Activated naive CD8-positive, alpha-beta T cell treated with anti-CD3 and anti-CD28 coated beads for 36 hours (primary cell): ENCODE measurements at regions not wholly inside any gene's neighbourhood (a gene's known extent, or its start where the extent isn't known, plus 50 kb on each side); places are given as distances from the start of the nearest gene placed in this dataset.

Experiments used
- DNase-seq: peaks from one replicate; pipeline ENCODE4 v3.0.0; 2021
- H3K27ac Mint-ChIP-seq: one replicate; pipeline ENCODE4 v1.8.0; 2022; ENCODE audit warnings: mild to moderate bottlenecking, moderate library complexity, mixed read lengths
- H3K27me3 Mint-ChIP-seq: one replicate; pipeline ENCODE4 v1.8.0; 2022; ENCODE audit warnings: mild to moderate bottlenecking, mixed read lengths
- H3K36me3 Mint-ChIP-seq: one replicate; pipeline ENCODE4 v1.8.0; 2021; ENCODE audit warnings: mild to moderate bottlenecking, mixed read lengths
- H3K4me1 Mint-ChIP-seq: one replicate; pipeline ENCODE4 v1.8.0; 2021; ENCODE audit warnings: mixed read lengths
- H3K4me3 Mint-ChIP-seq: one replicate; pipeline ENCODE4 v1.8.0; 2022; ENCODE audit warnings: mild to moderate bottlenecking, moderate library complexity, mixed read lengths
- H3K9me3 Mint-ChIP-seq: one replicate; pipeline ENCODE4 v1.8.0; 2022; ENCODE audit warnings: mixed read lengths

DNA sequence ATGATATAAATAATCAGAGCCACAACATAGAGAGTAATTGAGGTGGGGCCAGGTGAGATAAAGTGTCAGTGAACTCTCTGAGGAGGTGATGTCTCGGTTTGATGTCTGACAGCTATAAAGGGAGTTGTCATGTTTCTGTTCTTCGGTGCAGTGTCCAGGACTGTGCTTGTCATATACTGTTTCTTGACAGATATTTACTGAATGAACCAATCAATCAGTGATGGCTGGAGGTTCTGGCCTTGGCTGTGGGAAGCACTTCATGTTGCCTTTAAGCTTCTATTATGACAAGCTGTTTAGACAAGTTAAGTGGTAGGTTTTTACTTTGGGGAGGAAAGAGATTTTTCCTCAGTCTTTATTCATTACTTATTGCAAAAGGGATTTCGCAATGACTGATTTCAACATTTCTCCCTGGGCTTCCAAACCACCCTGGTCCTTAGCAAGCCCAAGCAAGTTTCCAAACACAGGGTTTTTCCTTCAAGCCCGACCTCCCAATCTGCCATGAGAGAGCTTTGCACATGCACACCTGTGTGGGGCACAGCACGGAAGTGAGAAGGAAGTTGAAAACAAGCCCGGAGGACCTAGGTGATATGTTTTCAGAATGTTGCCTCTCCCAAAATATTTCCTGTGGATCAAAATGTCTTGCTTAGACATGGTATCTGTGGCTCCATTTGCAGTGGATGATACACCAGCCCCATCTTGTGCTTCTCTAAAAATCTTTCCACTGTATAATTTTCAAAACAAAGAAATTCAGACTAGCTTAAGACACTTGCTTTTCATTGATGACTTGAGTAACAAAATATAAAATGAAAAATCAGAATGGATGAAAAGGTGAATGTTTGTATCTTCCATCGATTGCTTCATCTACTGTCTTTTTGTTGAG is 567.3 kb upstream of the BTBD3 start:
- Mint-ChIP-seq H3K4me1 (no peaks in the 10 kb centered on the region), H3K27ac (no peak overlapping the region), H3K4me3 (no peak overlapping the region), H3K9me3 (no peaks in the 10 kb centered on the region), H3K36me3 (no peaks in the 10 kb centered on the region), H3K27me3 (no peaks in the 10 kb centered on the region)
- DNase-seq, result no peak

DNA sequence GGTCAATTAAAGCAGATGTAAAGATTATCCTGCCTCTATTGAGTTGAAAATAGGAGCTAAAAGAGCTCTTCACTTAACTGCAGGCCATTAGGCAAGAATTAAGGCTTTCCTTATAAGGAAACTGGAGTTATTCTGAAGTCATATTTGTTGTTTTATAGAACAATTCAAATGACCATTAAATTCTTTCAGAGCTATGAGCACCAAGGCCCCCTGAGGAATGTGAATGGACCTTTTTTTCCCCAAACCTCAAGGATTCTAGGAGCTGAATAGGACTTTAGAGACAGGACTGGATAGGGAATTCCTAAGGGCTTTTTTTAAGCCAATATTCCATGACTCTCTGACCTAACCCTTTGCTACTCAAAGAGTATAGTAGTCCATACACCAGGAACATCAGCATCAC is 565.7 kb upstream of the BTBD3 start:
- DNase-seq, result no peak
- H3K36me3 Mint-ChIP-seq, result no peaks in the 10 kb centered on the region
- no peaks in the 10 kb centered on the region for H3K4me1 Mint-ChIP-seq
- H3K4me3 Mint-ChIP-seq, result no peak overlapping the region
- no peaks in the 10 kb centered on the region for H3K9me3 Mint-ChIP-seq
- H3K27me3 Mint-ChIP-seq, result no peaks in the 10 kb centered on the region
- no peak overlapping the region for H3K27ac Mint-ChIP-seq

DNA sequence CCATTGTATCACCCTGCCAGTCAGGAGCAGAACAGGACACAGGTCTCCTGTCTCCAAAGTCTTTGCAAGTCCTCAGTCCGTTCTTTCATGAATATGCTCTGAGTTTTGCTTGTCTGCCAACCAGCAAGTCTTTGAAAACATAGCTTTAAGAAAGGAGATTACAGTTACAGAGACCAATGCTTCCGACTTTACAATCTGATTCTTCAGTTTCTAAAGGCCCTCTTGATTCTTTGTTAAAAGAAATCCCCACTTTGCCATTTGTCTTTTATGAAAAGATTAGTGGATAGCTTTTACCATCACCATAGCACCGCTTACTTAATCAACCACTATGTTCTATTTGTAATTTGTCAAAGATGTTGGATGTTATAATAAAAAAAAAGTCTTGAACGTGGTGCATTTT is 562.8 kb upstream of the BTBD3 start:
- no peaks in the 10 kb centered on the region for H3K27me3 Mint-ChIP-seq
- no peaks in the 10 kb centered on the region for H3K36me3 Mint-ChIP-seq
- no peak overlapping the region for H3K27ac Mint-ChIP-seq
- H3K4me3 Mint-ChIP-seq, result no peak overlapping the region
- H3K4me1 Mint-ChIP-seq, result no peaks in the 10 kb centered on the region
- no peaks in the 10 kb centered on the region for H3K9me3 Mint-ChIP-seq
- no peak for DNase-seq

DNA sequence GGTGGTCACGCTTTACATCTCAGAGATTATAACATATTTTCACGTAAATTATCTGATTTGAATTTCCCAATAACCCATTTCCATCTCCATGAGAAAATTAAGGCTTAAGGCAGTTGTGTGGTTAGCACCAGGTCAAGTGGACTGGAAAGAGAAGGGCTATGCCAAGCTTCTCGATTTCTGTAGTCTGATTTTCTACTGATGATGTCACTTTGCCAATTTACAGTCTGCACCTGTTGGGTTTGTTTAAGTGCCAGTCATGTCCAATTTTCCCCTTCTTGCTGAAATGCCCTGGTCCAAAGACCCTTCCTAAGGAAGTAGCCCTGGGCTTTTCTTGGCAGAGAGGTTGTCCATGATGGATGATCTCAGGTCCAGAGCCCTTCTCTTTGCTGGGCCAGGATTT is 562.3 kb upstream of the BTBD3 start:
- DNase-seq, result no peak
- no peaks in the 10 kb centered on the region for H3K4me1 Mint-ChIP-seq

GRCh38 chr20:11356061-11356460 is 561.6 kb upstream of the BTBD3 start:
- Mint-ChIP-seq H3K9me3 (no peaks in the 10 kb centered on the region), H3K36me3 (no peaks in the 10 kb centered on the region), H3K27ac (no peak overlapping the region), H3K4me1 (no peaks in the 10 kb centered on the region), H3K27me3 (no peaks in the 10 kb centered on the region), H3K4me3 (no peak overlapping the region)
- DNase-seq, result no peak

More for the DNA sequence above, 562.3 kb upstream of the BTBD3 start:
- Mint-ChIP-seq H3K4me3 (no peak overlapping the region), H3K27me3 (no peaks in the 10 kb centered on the region), H3K36me3 (no peaks in the 10 kb centered on the region), H3K27ac (no peak overlapping the region), H3K9me3 (no peaks in the 10 kb centered on the region)

DNA sequence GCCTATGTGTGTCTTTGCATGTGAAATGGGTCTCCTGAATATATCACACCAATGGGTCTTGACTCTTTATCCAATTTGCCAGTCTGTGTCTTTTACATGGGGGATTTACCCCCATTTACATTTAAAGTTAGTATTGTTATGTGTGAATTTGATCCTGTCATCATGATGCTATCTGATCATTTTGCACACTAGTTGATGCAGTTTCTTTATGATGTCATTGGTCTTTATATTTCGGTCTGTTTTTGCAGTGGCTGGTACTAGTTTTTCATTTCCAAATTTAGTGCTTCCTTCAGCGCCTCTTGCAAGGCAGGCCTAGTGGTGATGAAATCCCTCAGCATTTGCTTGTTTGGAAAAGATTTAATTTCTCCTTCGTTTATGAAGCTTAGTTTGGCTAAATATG is 555.2 kb upstream of the BTBD3 start:
- DNase-seq, result no peak
- Mint-ChIP-seq H3K4me1 (no peaks in the 10 kb centered on the region), H3K27ac (no peak overlapping the region)

GRCh38 chr20:11364736-11365135 is 553.0 kb upstream of the BTBD3 start:
- no peak overlapping the region for H3K4me3 Mint-ChIP-seq
- no peak for DNase-seq
- no peaks in the 10 kb centered on the region for H3K4me1 Mint-ChIP-seq
- peaks cover 2% of the 10 kb centered on the region for H3K36me3 Mint-ChIP-seq
- no peaks in the 10 kb centered on the region for H3K27me3 Mint-ChIP-seq
- peaks cover 4% of the 10 kb centered on the region for H3K9me3 Mint-ChIP-seq
- H3K27ac Mint-ChIP-seq, result no peak overlapping the region

More for the DNA sequence above, 555.2 kb upstream of the BTBD3 start:
- Mint-ChIP-seq H3K36me3 (peaks cover 2% of the 10 kb centered on the region), H3K4me3 (no peak overlapping the region), H3K27me3 (no peaks in the 10 kb centered on the region), H3K9me3 (peaks cover 4% of the 10 kb centered on the region)

GRCh38 chr20:11366660-11367059 is 551.0 kb upstream of the BTBD3 start:
- Mint-ChIP-seq H3K27ac (no peak overlapping the region), H3K36me3 (peaks cover 2% of the 10 kb centered on the region), H3K4me3 (no peak overlapping the region), H3K27me3 (no peaks in the 10 kb centered on the region), H3K9me3 (peaks cover 3% of the 10 kb centered on the region), H3K4me1 (no peaks in the 10 kb centered on the region)
- DNase-seq, result no peak

DNA sequence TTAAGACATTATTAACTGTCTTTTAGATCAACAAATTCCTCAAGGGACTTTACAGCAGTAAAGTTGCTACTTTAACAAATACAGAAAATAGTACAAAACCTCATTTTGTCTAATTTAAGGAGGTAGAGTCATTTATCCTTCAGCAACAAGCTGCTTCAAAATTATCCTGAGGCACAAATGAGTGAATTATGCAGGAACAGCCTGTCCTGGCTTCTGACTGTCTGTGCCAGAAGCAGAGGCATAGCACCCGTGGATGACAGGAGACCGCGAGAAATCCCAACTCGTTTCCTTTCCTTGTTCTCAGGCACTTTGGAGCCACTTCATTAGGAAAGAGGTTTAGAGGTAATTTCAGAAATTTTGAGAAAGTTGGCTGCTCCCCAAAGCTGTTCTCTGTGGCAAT is 549.2 kb upstream of the BTBD3 start:
- Mint-ChIP-seq H3K4me1 (no peaks in the 10 kb centered on the region), H3K27me3 (no peaks in the 10 kb centered on the region), H3K9me3 (no peaks in the 10 kb centered on the region), H3K36me3 (no peaks in the 10 kb centered on the region), H3K4me3 (no peak overlapping the region), H3K27ac (no peak overlapping the region)
- DNase-seq, result no peak

DNA sequence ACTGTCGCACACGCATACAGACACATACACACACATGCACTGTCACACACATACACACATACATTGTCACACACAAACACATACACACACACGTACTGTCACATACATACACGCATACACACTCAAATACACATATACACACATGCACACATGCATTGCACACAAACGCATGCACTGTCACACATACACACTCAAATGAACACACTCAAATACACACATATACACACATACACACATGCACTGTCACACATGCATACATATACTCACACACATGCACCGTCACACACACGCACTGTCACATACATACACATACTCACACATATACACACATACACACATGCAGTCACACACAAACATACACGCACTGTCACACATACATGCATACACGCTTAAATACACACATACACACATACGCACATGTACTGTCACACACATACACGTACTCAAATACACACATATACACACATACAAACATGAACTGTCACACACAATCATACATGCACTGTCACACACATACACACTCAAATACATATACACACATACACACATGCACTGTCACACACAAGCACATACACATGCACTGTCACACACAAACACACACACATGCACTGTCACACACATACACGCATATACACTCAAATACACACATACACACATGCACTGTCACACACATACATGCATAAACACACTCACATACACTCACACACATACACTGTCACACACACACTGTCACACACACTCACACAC is 548.6 kb upstream of the BTBD3 start:
- DNase-seq, result no peak
- Mint-ChIP-seq H3K9me3 (no peaks in the 10 kb centered on the region), H3K27ac (no peak overlapping the region), H3K27me3 (no peaks in the 10 kb centered on the region), H3K4me3 (no peak overlapping the region), H3K36me3 (no peaks in the 10 kb centered on the region), H3K4me1 (no peaks in the 10 kb centered on the region)

- DNase-seq, result no peak
- Mint-ChIP-seq H3K36me3 (no peaks in the 10 kb centered on the region), H3K4me1 (no peaks in the 10 kb centered on the region), H3K4me3 (no peak overlapping the region), H3K27me3 (no peaks in the 10 kb centered on the region), H3K27ac (no peak overlapping the region), H3K9me3 (no peaks in the 10 kb centered on the region)
Observed at GRCh38 chr20:11371831-11372230, 545.9 kb upstream of the BTBD3 start.

GRCh38 chr20:11372876-11373790 is 544.6 kb upstream of the BTBD3 start:
- Mint-ChIP-seq H3K27me3 (no peaks in the 10 kb centered on the region), H3K4me3 (no peak overlapping the region), H3K27ac (no peak overlapping the region), H3K4me1 (no peaks in the 10 kb centered on the region), H3K36me3 (no peaks in the 10 kb centered on the region), H3K9me3 (no peaks in the 10 kb centered on the region)
- DNase-seq, result no peak

DNA sequence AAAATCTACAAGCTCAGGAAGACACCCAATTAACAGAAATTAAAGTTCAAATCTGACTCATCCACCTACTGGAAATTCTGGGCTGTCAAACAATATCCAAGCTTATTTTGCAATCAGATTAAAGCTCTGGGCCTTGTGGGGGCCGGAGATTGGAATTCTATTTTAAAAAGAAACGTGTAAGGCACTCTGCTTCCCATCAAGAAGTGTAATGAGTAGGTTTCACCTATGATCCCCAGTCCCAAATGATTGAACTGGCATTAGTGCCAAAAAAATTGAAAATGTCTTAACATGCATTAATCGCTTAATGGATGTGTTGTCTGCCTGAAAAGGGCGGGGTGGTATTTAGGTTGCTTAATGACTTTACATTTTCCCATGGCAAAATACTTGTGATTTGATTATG is 542.4 kb upstream of the BTBD3 start:
- H3K27ac Mint-ChIP-seq, result no peak overlapping the region
- H3K27me3 Mint-ChIP-seq, result no peaks in the 10 kb centered on the region
- H3K4me1 Mint-ChIP-seq, result no peaks in the 10 kb centered on the region
- DNase-seq, result no peak
- H3K4me3 Mint-ChIP-seq, result no peak overlapping the region
- no peaks in the 10 kb centered on the region for H3K9me3 Mint-ChIP-seq
- H3K36me3 Mint-ChIP-seq, result no peaks in the 10 kb centered on the region

DNA sequence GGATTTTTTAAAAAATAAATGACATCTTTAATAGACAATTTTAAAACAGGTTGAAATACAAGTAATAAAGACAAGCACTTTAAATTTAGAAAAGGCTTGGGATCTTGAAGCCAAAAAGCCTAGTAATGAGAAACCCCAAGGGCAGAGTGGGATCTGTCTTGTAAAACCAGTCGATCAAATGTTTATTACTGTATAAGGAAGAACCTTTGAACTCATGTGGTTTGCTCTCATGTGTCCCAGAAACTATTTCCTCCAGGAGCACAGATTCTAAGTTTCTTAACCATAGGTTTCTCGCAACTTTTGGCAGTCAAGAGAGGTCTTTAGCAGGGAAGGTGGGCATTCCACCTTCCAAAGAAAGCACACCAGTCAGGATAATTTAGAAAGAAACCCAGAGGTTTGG is 541.7 kb upstream of the BTBD3 start:
- H3K4me3 Mint-ChIP-seq, result no peak overlapping the region
- DNase-seq, result no peak

DNA sequence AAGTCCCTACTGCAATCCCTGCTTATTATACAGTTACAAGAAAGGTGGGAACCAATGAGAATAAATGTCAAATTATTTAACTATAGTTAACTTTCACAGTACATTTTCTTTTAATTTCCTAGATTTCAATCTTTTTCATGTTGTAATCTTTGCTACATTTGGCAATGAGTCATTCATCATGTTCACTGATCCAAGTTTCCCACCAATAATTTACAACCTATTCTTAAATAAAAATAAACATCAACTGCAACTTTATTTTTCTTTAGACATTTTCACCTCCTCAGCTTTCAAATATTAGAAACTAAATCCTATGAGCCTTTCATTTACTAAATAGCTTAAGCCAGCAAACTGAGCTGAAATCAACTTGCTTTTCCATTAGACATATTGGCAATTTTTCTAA is 541.3 kb upstream of the BTBD3 start:
- no peak for DNase-seq
- Mint-ChIP-seq H3K27ac (no peak overlapping the region), H3K4me1 (no peaks in the 10 kb centered on the region), H3K9me3 (peaks cover 5% of the 10 kb centered on the region), H3K27me3 (no peaks in the 10 kb centered on the region), H3K36me3 (no peaks in the 10 kb centered on the region), H3K4me3 (no peak overlapping the region)

More for the DNA sequence above, 541.7 kb upstream of the BTBD3 start:
- Mint-ChIP-seq H3K27me3 (no peaks in the 10 kb centered on the region), H3K4me1 (no peaks in the 10 kb centered on the region), H3K27ac (no peak overlapping the region), H3K9me3 (peaks cover 4% of the 10 kb centered on the region), H3K36me3 (no peaks in the 10 kb centered on the region)
